ENCODE measurements at regions not wholly inside any gene's neighbourhood (a gene's known extent, or its start where the extent isn't known, plus 50 kb on each side); places are given as distances from the start of the nearest gene placed in this dataset.
"Not testable (repeated sequence)": the region's sequence is repeated elsewhere in the genome, so short reads cannot be mapped to it uniquely, and the experiment has no call there.

GRCh38 chr12:43198608-43199007 is 353.4 kb downstream of the ADAMTS20 start:
- no peak for TF ChIP-seq CTCF (IDR thresholded peaks at IDR 0.05; ENCODE audit: low read depth, low read length, missing control alignments)
- DNase-seq (ENCODE audit: extremely low read depth, low read depth): no peak
- H3K4me3 ChIP-seq (replicated peaks; ENCODE audit: low read depth, low read length): no peak overlapping the region

DNA sequence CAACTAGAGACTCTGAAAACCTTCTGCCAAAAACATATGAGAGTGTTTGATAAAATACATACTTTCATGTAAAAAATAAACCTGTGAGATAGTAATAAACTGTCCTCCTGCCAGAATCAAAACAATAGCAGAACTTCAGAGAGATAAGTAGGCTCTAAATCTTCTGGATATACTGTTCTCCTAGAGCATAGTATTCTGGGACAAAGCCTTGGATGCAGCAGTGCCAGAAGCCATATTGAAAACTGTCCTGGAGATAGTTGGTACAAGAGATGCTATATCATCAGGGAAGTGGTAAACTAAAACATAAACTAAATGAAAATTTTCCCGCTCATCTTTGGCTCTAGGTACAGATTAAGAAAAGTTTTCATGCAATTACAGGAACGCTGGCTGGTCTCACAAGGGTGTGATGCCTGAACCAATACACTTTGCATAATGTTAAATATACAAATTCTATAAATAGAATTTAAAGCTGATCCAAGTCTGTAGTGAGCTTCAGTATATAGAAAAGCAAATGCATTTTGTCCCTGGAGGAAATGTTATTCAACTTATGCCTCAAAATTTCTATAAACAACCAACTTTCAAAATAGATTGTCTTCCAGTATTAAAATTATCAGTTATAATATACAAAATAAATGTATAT is 355.6 kb downstream of the ADAMTS20 start:
- H3K4me3 ChIP-seq (replicated peaks; ENCODE audit: low read depth, low read length): no peak overlapping the region

DNA sequence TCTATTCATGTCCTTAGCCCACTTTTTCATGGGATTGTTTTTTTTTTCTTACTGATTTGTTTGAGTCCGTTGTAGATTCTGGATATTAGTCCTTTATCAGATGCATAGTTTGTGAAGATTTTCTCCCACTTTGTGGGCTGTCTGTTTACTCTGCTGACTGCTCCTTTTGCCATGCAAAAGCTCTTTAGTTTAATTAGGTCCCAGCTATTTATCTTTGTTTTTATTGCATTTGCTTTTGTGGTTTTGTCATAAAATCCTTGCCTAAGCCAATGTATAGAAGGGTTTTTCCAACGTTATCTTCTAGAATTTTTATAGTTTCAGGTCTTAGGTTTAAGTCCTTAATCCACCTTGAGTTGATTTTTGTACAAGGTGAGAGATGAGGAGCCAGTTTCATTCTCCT is 358.9 kb downstream of the ADAMTS20 start:
- H3K4me3 ChIP-seq (replicated peaks; ENCODE audit: low read depth, low read length); DNase-seq (ENCODE audit: extremely low read depth, low read depth): not testable (repeated sequence)

More for the DNA sequence above, 355.6 kb downstream of the ADAMTS20 start:
- DNase-seq (ENCODE audit: extremely low read depth, low read depth): no peak
- TF ChIP-seq CTCF (IDR thresholded peaks at IDR 0.05; ENCODE audit: low read depth, low read length, missing control alignments): no peak

GRCh38 chr12:43192442-43192841 is 359.6 kb downstream of the ADAMTS20 start:
- not testable (repeated sequence) for DNase-seq (ENCODE audit: extremely low read depth, low read depth); H3K4me3 ChIP-seq (replicated peaks; ENCODE audit: low read depth, low read length)

DNA sequence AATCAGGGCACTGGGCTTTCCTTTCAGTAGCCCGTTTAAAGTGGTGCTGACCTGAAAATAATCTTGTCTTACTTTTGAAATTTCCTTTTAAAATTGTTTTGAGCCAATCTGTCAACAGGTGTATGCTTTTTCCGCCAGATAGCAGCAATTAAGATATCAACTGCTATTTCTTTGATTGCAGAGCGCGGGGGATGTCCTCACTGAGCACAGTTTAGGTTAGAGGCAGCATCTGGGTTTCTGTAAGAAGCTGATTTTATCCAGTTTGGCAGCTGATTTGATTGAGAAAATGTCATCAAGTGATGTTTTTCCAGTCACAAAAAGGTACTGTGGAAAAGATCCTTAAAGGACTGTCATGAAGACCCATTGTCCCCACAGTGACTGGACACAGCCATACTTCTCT is 371.8 kb downstream of the ADAMTS20 start:
- H3K4me3 ChIP-seq (replicated peaks; ENCODE audit: low read depth, low read length): no peak overlapping the region
- TF ChIP-seq CTCF (IDR thresholded peaks at IDR 0.05; ENCODE audit: low read depth, low read length, missing control alignments): no peak
- DNase-seq (ENCODE audit: extremely low read depth, low read depth): no peak

DNA sequence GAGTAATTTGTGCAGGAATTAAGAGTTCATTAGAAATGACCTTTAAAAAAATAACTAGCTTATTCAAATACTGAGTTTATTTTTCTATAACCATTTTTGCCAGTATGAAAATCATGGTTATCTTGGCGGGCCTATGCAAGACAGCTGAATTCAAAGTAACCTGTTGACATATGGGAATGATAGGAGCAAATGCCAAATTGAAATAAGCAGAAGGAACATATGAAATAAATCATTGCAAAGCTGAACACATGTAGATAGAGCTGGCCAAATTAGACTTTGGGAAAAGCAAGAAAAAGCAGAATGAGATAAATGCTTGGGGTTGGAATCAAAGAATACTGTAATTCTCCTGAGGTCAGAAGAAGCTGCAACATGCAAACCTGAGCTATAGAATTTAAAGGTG is 372.5 kb downstream of the ADAMTS20 start:
- no peak overlapping the region for H3K4me3 ChIP-seq (replicated peaks; ENCODE audit: low read depth, low read length)
- no peak for TF ChIP-seq CTCF (IDR thresholded peaks at IDR 0.05; ENCODE audit: low read depth, low read length, missing control alignments)
- DNase-seq (ENCODE audit: extremely low read depth, low read depth): no peak

- no peak for DNase-seq (ENCODE audit: extremely low read depth, low read depth)
- no peak for TF ChIP-seq CTCF (IDR thresholded peaks at IDR 0.05; ENCODE audit: low read depth, low read length, missing control alignments)
- no peak overlapping the region for H3K4me3 ChIP-seq (replicated peaks; ENCODE audit: low read depth, low read length)
These were observed 374.7 kb downstream of the ADAMTS20 start for GRCh38 chr12:43177276-43177675.

- no peak for TF ChIP-seq CTCF (IDR thresholded peaks at IDR 0.05; ENCODE audit: low read depth, low read length, missing control alignments)
- no peak for DNase-seq (ENCODE audit: extremely low read depth, low read depth)
- no peak overlapping the region for H3K4me3 ChIP-seq (replicated peaks; ENCODE audit: low read depth, low read length)
These were observed 382.8 kb downstream of the ADAMTS20 start for GRCh38 chr12:43169115-43169681.
